OCI-LY1 (cell line): ENCODE measurements at regions not wholly inside any gene's neighbourhood (a gene's known extent, or its start where the extent isn't known, plus 50 kb on each side); places are given as distances from the start of the nearest gene placed in this dataset.

ENCODE experiments used
- H2AFZ ChIP-seq: fragments of 200-600 bp; sonication (generic), shearing (Covaris generic); 2 replicates; pipeline ENCODE4 v1.6.0; 2014; ENCODE audit warnings: antibody characterized with exemption, mild to moderate bottlenecking, low read length
- H3F3A ChIP-seq: fragments of 200-600 bp; sonication (generic), shearing (Covaris generic); 2 replicates; pipeline ENCODE4 v1.6.0; 2014; ENCODE audit warnings: mild to moderate bottlenecking, antibody characterized with exemption, low read length, moderate library complexity; ENCODE audit not compliant: insufficient read depth
- H3K27ac ChIP-seq: fragments of 200-600 bp; sonication (generic); 2 replicates; pipeline ENCODE4 v1.5.1; 2014; ENCODE audit warnings: low read length, mixed run types, mild to moderate bottlenecking, low read depth; ENCODE audit not compliant: poor library complexity, severe bottlenecking
- H3K27me3 ChIP-seq: fragments of 200-600 bp; sonication (generic); 2 replicates; pipeline ENCODE4 v1.6.0; 2014; ENCODE audit warnings: antibody characterized with exemption, mild to moderate bottlenecking, low read length, moderate library complexity; ENCODE audit not compliant: insufficient read depth
- H3K36me3 ChIP-seq: fragments of 200-600 bp; sonication (generic); 2 replicates; pipeline ENCODE4 v1.6.1; 2014; ENCODE audit warnings: mild to moderate bottlenecking, antibody characterized with exemption, low read length, moderate library complexity, mixed read lengths; ENCODE audit not compliant: insufficient read depth
- H3K4me1 ChIP-seq: fragments of 200-600 bp; sonication (generic); 2 replicates; pipeline ENCODE4 v1.5.1; 2014; ENCODE audit warnings: mild to moderate bottlenecking, low read length, moderate library complexity; ENCODE audit not compliant: insufficient read depth, severe bottlenecking
- H3K4me2 ChIP-seq: fragments of 200-600 bp; sonication (generic), shearing (Covaris generic); 2 replicates; pipeline ENCODE4 v1.6.1; 2014; ENCODE audit warnings: low read length
- H3K4me3 ChIP-seq: fragments of 200-600 bp; sonication (generic); 2 replicates; pipeline ENCODE4 v1.5.1; 2014; ENCODE audit warnings: low read length, low read depth, mild to moderate bottlenecking, mixed read lengths; ENCODE audit not compliant: poor library complexity, severe bottlenecking
- H3K79me2 ChIP-seq: fragments of 200-600 bp; shearing (Covaris generic); 2 replicates; pipeline ENCODE4 v1.6.1; 2016; ENCODE audit warnings: mixed run types, low read length, mixed read lengths; ENCODE audit not compliant: insufficient read depth
- H3K9ac ChIP-seq: fragments of 200-600 bp; sonication (generic), shearing (Covaris generic); 2 replicates; pipeline ENCODE4 v1.6.1; 2014; ENCODE audit warnings: mild to moderate bottlenecking, low read length, mixed read lengths
- H3K9me2 ChIP-seq: fragments of 200-600 bp; sonication (generic), shearing (Covaris generic); 2 replicates; pipeline ENCODE4 v1.6.1; 2014; ENCODE audit warnings: low read depth, mild to moderate bottlenecking, low read length, mixed read lengths
- H3K9me3 ChIP-seq: fragments of 200-600 bp; shearing (Covaris generic); 2 replicates; pipeline ENCODE4 v1.6.1; 2014; ENCODE audit warnings: low read length, mixed read lengths
- H4K20me1 ChIP-seq: fragments of 200-600 bp; sonication (generic), shearing (Covaris generic); 2 replicates; pipeline ENCODE4 v1.6.0; 2016; ENCODE audit warnings: mild to moderate bottlenecking, low read length; ENCODE audit not compliant: insufficient read depth
- EZH2 ChIP-seq: fragments of 200-600 bp; sonication (generic), shearing (Covaris generic); IDR thresholded peaks from 2 replicates; pipeline ENCODE4 v1.8.0; 2017; ENCODE audit warnings: borderline replicate concordance, mixed run types, mild to moderate bottlenecking, antibody characterized with exemption, low read length, moderate library complexity, mixed read lengths
- TF ChIP-seq, protein P1 (sequence below): fragments of 200-600 bp; sonication (generic), shearing (Covaris generic); IDR thresholded peaks from 2 replicates; pipeline ENCODE4 v1.5.1; 2017; ENCODE audit warnings: mild to moderate bottlenecking, antibody characterized with exemption, low read length, moderate library complexity, mixed read lengths

DNA sequence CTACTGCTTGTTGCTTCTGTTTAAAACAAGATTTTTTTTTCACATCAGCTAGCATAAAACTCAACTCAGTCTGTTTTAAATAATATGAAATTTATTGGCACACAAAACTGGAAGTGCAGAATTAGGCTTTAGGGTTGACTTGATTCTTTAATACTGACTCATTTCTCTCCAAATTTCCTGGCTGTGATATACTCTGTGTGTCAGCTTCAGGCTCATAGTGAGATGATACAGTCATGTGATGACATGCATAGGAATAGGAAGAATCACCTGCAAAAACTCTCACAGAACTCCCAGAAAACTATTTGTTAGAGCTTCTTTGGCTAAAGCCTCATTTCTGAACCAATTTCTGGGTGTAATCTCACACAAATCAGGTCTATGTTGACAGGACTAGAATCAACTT, 1068.0 kb upstream of the EPHA7 start:
- Histone ChIP-seq H3K27ac (no peak overlapping the region), H3K9ac (no peak overlapping the region), H3K79me2 (no peaks in the 10 kb centered on the region), H3K36me3 (no peaks in the 10 kb centered on the region), H3K9me2 (no peaks in the 10 kb centered on the region), H4K20me1 (no peaks in the 10 kb centered on the region), H3K4me1 (no peaks in the 10 kb centered on the region), H3F3A (no peaks in the 10 kb centered on the region), H3K4me3 (no peak overlapping the region), H3K4me2 (no peak overlapping the region), H3K27me3 (no peaks in the 10 kb centered on the region), H2AFZ (no peak overlapping the region), H3K9me3 (no peaks in the 10 kb centered on the region)
- TF ChIP-seq, protein P1, sequence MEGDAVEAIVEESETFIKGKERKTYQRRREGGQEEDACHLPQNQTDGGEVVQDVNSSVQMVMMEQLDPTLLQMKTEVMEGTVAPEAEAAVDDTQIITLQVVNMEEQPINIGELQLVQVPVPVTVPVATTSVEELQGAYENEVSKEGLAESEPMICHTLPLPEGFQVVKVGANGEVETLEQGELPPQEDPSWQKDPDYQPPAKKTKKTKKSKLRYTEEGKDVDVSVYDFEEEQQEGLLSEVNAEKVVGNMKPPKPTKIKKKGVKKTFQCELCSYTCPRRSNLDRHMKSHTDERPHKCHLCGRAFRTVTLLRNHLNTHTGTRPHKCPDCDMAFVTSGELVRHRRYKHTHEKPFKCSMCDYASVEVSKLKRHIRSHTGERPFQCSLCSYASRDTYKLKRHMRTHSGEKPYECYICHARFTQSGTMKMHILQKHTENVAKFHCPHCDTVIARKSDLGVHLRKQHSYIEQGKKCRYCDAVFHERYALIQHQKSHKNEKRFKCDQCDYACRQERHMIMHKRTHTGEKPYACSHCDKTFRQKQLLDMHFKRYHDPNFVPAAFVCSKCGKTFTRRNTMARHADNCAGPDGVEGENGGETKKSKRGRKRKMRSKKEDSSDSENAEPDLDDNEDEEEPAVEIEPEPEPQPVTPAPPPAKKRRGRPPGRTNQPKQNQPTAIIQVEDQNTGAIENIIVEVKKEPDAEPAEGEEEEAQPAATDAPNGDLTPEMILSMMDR = no peak
- no peak for TF ChIP-seq EZH2

DNA sequence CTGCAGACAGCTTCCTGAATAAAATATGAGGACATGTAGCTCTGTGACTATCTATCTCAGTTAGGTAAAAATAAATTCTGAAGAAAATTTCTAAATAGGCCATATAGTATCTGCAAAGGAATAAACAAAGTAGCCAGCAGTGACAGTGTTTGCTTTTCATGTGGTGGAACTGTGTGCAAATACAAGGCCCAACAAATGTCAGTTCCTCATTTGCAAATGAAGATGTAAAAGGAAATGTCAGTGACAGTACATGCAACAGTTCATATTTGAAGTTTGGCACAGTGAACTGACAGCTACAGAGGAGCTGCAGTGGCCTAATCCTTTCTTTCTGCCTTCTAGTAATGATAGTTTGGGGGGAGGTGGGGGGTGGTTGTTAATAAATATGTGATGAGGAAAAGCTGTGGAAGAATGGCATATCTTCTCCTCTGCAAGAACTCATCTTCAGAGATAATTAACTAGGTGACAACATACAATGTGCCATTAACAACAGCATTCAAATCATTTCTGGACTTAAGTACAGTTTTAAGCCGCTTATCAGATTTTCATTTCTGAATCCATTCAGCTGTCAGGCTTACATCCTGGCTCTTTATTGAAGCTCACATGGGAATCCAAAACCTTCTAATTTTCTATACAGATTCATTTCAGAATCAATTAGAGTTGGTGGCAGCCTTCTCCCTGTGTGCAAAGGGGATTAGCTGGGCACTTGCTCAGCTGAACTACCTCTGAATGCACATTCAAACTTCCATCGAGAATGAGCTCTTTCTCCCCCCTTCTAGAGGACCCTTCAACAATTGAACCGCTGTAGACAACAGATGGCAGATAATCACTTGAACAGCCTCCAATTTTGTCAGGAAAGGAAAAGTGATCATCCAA, 1059.0 kb upstream of the EPHA7 start:
- Histone ChIP-seq H3K36me3 (no peaks in the 10 kb centered on the region), H4K20me1 (no peaks in the 10 kb centered on the region), H3K9me3 (no peaks in the 10 kb centered on the region), H3K4me3 (no peak overlapping the region), H2AFZ (no peak overlapping the region), H3K27me3 (no peaks in the 10 kb centered on the region), H3K9ac (no peak overlapping the region), H3K79me2 (no peaks in the 10 kb centered on the region), H3F3A (no peaks in the 10 kb centered on the region), H3K4me2 (no peak overlapping the region), H3K4me1 (peaks cover 12% of the 10 kb centered on the region), H3K27ac (no peak overlapping the region), H3K9me2 (no peaks in the 10 kb centered on the region)
- no peak for TF ChIP-seq EZH2

DNA sequence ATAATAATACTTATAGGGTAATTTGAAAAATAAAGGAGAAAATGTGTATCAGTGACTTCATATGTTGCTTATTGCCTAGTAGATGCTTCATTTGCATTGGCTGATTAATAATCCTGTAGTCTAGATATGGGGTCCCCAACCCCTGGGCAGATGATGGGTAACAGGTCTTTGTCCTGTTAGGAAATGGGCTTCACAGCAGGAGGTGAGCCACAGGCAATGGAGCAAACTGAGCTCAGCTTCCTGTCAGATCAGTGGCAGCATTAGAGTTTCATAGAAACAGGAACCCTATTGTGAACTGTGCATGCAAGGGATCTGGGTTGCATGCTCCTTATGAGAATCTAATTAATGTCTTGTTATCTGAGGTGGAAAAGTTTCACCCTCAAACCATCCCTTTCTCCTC, 1049.5 kb upstream of the EPHA7 start:
- no peaks in the 10 kb centered on the region for H3K9me3 ChIP-seq
- H3K4me3 ChIP-seq = no peak overlapping the region
- no peaks in the 10 kb centered on the region for H3K36me3 ChIP-seq
- H3K9ac ChIP-seq = no peak overlapping the region
- no peaks in the 10 kb centered on the region for H3K27me3 ChIP-seq
- H2AFZ ChIP-seq = no peak overlapping the region
- H3F3A ChIP-seq = no peaks in the 10 kb centered on the region
- H3K27ac ChIP-seq = no peak overlapping the region
- H3K4me1 ChIP-seq = no peaks in the 10 kb centered on the region
- TF ChIP-seq, protein P1 = no peak
- TF ChIP-seq EZH2 = no peak
- no peak overlapping the region for H3K4me2 ChIP-seq
- H4K20me1 ChIP-seq = no peaks in the 10 kb centered on the region
- H3K9me2 ChIP-seq = no peaks in the 10 kb centered on the region
- H3K79me2 ChIP-seq = no peaks in the 10 kb centered on the region

DNA sequence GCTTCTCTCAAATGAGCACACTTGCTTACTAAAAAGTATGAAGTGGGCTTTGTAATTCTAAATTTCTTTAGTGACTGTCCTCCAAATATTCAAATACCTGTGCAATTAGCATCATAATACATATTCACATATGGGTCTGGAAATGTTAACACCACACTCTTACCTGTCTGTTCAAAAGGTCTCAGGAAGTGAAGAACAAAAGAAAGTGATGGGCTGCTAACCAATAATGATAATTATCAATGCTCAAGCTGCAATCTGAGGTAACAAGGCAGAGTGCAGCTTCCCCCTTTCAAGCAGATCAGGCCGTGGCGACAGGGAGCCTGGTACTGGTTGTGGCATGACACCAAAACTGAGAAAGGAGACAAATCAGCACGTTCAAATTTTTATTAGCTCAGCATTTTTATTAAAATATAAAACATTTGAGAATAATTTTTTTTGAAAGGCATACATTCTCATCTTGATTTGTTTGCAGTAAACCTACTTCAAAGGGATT, 1044.7 kb upstream of the EPHA7 start:
- H3F3A ChIP-seq = no peaks in the 10 kb centered on the region
- no peaks in the 10 kb centered on the region for H3K9me2 ChIP-seq
- TF ChIP-seq EZH2 = no peak
- TF ChIP-seq, protein P1 = no peak
- no peak overlapping the region for H3K4me2 ChIP-seq
- H3K79me2 ChIP-seq = no peaks in the 10 kb centered on the region
- H3K9me3 ChIP-seq = no peaks in the 10 kb centered on the region
- no peak overlapping the region for H3K27ac ChIP-seq
- no peaks in the 10 kb centered on the region for H3K36me3 ChIP-seq
- no peak overlapping the region for H3K9ac ChIP-seq
- H3K4me3 ChIP-seq = no peak overlapping the region
- H2AFZ ChIP-seq = no peak overlapping the region
- H3K4me1 ChIP-seq = no peaks in the 10 kb centered on the region
- H4K20me1 ChIP-seq = no peaks in the 10 kb centered on the region
- no peaks in the 10 kb centered on the region for H3K27me3 ChIP-seq
